HepG2 (cell line): ENCODE measurements at regions not wholly inside any gene's neighbourhood (a gene's known extent, or its start where the extent isn't known, plus 50 kb on each side); places are given as distances from the start of the nearest gene placed in this dataset.
A peak's percentile ranks its signal among the peaks of the same experiment; 100 is the strongest.

ENCODE experiments used
- ATAC-seq: fragments of 200-7000 bp; cut with Tn5 transposase; 3 replicates; pipeline ENCODE4 v1.9.1; 2020; ENCODE audit warnings: mild to moderate bottlenecking, moderate library complexity
- BruUV-seq: library from RNA; stranded (reverse); fragments of 400-500 nt; replicated peaks from 2 replicates; lab custom pipeline; 2021; lab: Mats Ljungman, UMichigan
- CTCF ChIA-PET: fragments of 300-600 bp; formaldehyde crosslinking; extraction: SDS; loops from one replicate; lab custom pipeline; 2021; ENCODE audit warnings: low total read pairs, inconsistent platforms, low intra/inter-chr PET ratio; lab: Yijun Ruan, JAX
- POLR2A ChIA-PET: fragments of 350-600 bp; sonication (Branson Sonifier 250); formaldehyde crosslinking; loops from one replicate; lab custom pipeline; 2020; ENCODE audit warnings: antibody characterized with exemption, inconsistent platforms; lab: Yijun Ruan, JAX
- DNase-seq: peaks from one replicate; pipeline ENCODE4 v3.0.0-alpha.2; 2015; ENCODE audit warnings: low spot score
- FAIRE-seq: peaks from 3 replicates; lab custom pipeline; 2011; peaks lifted over from hg19 to GRCh38; lab: Jason Lieb, UNC
- H2AFZ ChIP-seq: one replicate; pipeline ENCODE4 v1.6.1; 2011; ENCODE audit warnings: low read length, inconsistent platforms
- H3K27ac ChIP-seq: fragments of 300-600 bp; 3 replicates; pipeline ENCODE4 v1.8.0; 2011; ENCODE audit warnings: mixed run types, mild to moderate bottlenecking, mixed read lengths, low read length, inconsistent platforms; ENCODE audit not compliant: insufficient read depth; ENCODE audit errors: extremely low read length
- H3K27me3 ChIP-seq, 2 experiments: fragments of 200-600 bp in 1 of 2; 2 replicates in 1 of 2; 3 replicates in 1 of 2; pipeline versions ENCODE4 v1.6.0 to v1.8.0; 2011; ENCODE audit warnings: low read length in 2 of 2, mild to moderate bottlenecking in 2 of 2, moderate library complexity in 2 of 2, inconsistent platforms in 1 of 2; ENCODE audit not compliant: insufficient read depth in 2 of 2, control insufficient read depth in 1 of 2
- H3K36me3 ChIP-seq, 2 experiments: fragments of 200-600 bp in 1 of 2; replicated peaks in 1 of 2; 2 replicates in 1 of 2; 3 replicates in 1 of 2; pipeline versions ENCODE4 v1.5.1 to v1.8.0; 2011; ENCODE audit warnings: low read length in 2 of 2, inconsistent platforms in 1 of 2; ENCODE audit not compliant: insufficient read depth in 2 of 2, control insufficient read depth in 1 of 2
- H3K4me1 ChIP-seq: 2 replicates; pipeline ENCODE4 v1.5.1; 2012; ENCODE audit warnings: low read length, inconsistent platforms; ENCODE audit not compliant: insufficient read depth
- H3K4me2 ChIP-seq: 2 replicates; pipeline ENCODE4 v1.6.0; 2011; ENCODE audit warnings: low read depth, low read length, inconsistent platforms
- H3K4me3 ChIP-seq, 3 experiments: fragments of 200-600 bp in 1 of 3; sonication (generic), shearing (Covaris generic) in 1 of 3; replicated peaks in 1 of 3; 2 replicates each; pipeline ENCODE4 v1.5.1; 2011 to 2016; ENCODE audit warnings: low read length in 3 of 3, inconsistent platforms in 2 of 3, low read depth in 2 of 3, mild to moderate bottlenecking in 2 of 3, control low read depth in 1 of 3, mixed read lengths in 1 of 3; ENCODE audit not compliant: insufficient read depth in 1 of 3
- H3K79me2 ChIP-seq: one replicate; pipeline ENCODE4 v1.6.1; 2011; ENCODE audit warnings: low read length, inconsistent platforms; ENCODE audit not compliant: insufficient read depth
- H3K9ac ChIP-seq: 2 replicates; pipeline ENCODE4 v1.6.0; 2011; ENCODE audit warnings: mild to moderate bottlenecking, low read depth, low read length, inconsistent platforms; ENCODE audit not compliant: insufficient read depth
- H3K9me3 ChIP-seq: 2 replicates; pipeline ENCODE4 v1.5.1; 2012; ENCODE audit warnings: mild to moderate bottlenecking, low read length
- H4K20me1 ChIP-seq: 2 replicates; pipeline ENCODE4 v1.6.0; 2011; ENCODE audit warnings: inconsistent platforms, mild to moderate bottlenecking, low read length, moderate library complexity; ENCODE audit not compliant: insufficient read depth
- CEBPB ChIP-seq: IDR thresholded peaks from 2 replicates; pipeline ENCODE4 v1.6.1; 2011; ENCODE audit warnings: low read depth, low read length, improper control_type of control experiment, borderline replicate concordance
- CEBPG ChIP-seq: IDR thresholded peaks from 2 replicates; pipeline ENCODE4 v1.6.1; 2016
- EZH2 ChIP-seq: conservative IDR thresholded peaks from 2 replicates; pipeline ENCODE4 v1.6.1; 2012; ENCODE audit warnings: mild to moderate bottlenecking, low read depth, low read length, moderate library complexity
- NPAS2 ChIP-seq: sonication (generic); formaldehyde crosslinking; IDR thresholded peaks from 2 replicates; pipeline ENCODE4 v1.8.0; 2022; ENCODE audit warnings: mild to moderate bottlenecking, missing genetic modification reagents, borderline replicate concordance
- ONECUT2 ChIP-seq: sonication (generic); formaldehyde crosslinking; IDR thresholded peaks from 2 replicates; pipeline ENCODE4 v1.4.0; 2020; ENCODE audit warnings: missing genetic modification reagents
- PREB ChIP-seq: sonication (generic); formaldehyde crosslinking; IDR thresholded peaks from 2 replicates; pipeline ENCODE4 v1.4.0; 2020; ENCODE audit warnings: missing genetic modification reagents
- ZKSCAN8 ChIP-seq: IDR thresholded peaks from 2 replicates; pipeline ENCODE4 v1.6.1; 2016; ENCODE audit warnings: borderline replicate concordance, missing genetic modification reagents, missing compliant biosample characterization
- WGBS: methylation state at CpG from one replicate; pipeline ENCODE4 v1.1.6; 2017; ENCODE audit warnings: low lambda C conversion rate; 5-methylcytosine and 5-hydroxymethylcytosine counted together
- in situ Hi-C: cut with HindIII; loops from 2 replicates; pipeline ENCODE4 v1.10.0; 2017; ENCODE audit warnings: low pct_unique_long_range_greater_than_20kb; ENCODE audit not compliant: extremely low pct_ligation_motif_present
- intact Hi-C: fragments of 100-400 bp; cut with micrococcal nuclease; formaldehyde crosslinking; loops from one replicate; pipeline ENCODE4 v1.10.0; 2022; ENCODE audit not compliant: unreplicated experiment
- TF ChIP-seq, protein P1 (sequence below): sonication (generic); formaldehyde crosslinking; conservative IDR thresholded peaks from 2 replicates; pipeline ENCODE4 v1.4.0; 2020; ENCODE audit warnings: missing genetic modification reagents

DNA sequence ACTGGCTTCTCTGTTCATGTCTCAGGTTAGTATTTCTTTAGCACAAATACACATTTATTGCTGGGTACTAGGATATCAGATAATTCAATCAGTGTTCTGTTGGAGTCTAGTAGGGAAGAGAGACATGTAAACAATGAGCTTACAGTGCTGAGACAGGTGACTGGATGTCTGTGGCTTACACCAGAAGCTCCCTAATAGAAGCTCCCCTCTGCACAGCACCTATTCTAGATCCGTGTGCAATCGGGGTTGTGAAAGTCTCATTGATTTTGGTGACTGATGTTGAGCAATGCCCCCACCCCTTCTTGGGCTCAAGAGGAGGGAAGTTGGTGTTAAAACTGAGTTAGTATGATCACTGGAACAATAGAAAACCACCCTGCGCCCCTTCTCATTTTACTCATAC is 279.2 kb downstream of the RPS6KC1 start:
- Histone ChIP-seq H3K4me1 (no peaks in the 10 kb centered on the region), H3K27me3 (no peaks in the 10 kb centered on the region), H3K4me3 (no peak overlapping the region), H3K9ac (no peak overlapping the region), H2AFZ (no peak overlapping the region), H3K9me3 (no peaks in the 10 kb centered on the region), H3K36me3 (no peaks in the 10 kb centered on the region), H4K20me1 (no peaks in the 10 kb centered on the region), H3K4me2 (no peak overlapping the region), H3K27ac (no peak overlapping the region), H3K79me2 (no peaks in the 10 kb centered on the region)
- CTCF ChIA-PET: no interaction called here
- BruUV-seq: no TSS peak
- POLR2A ChIA-PET: interaction anchor here (0.6 kb wide), 1 partner anchor 90 kb away, joined by 3 read pairs; no protein-coding TSS in a partner anchor
- FAIRE-seq (peak; percentile 18), DNase-seq (no peak), ATAC-seq (peak; percentile 59)
- TF ChIP-seq EZH2 (no peak), NPAS2 (CRISPR knock-in tag) (no peak), PREB (CRISPR knock-in tag) (no peak), CEBPB (peak; percentile 55; the same call in 1 of the 2 replicates), ONECUT2 (0 out of 2 replicates have a peak, but pooled peaks have one; percentile 15), CEBPG (CRISPR knock-in tag) (peak; percentile 25; the same call in 1 of the 2 replicates)
- 31% methylated on average over 3 of the region's 3 CpGs for whole genome bisulfite sequencing
- intact Hi-C loops: no loop called here
- in situ Hi-C loops: no loop called here

DNA sequence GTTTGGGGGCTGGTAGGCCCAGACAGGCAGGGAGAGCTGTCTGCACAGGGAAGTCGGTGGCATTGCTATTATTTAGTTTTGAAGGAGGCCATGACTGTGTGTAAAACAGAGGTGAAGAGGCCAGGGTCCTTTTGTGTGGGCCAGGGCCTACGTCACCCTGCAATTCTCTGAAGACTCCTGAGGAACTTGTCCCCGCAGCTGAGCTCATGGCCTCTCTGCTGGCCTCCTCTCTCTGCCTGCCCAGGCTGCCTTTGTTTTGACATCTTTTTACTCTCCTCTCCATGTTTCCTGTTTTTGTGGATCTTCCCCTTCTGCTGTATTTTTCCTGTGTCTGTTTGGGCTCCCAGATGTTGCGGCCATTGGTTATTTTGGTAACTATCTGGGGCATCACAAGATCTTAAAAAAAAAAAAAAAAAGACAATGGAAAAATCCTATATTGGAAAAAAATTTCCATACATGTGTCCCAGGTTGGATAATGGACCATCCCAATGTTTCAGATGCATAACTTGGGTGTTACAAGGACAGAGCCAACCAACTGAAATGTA is 280.7 kb downstream of the RPS6KC1 start:
- CTCF ChIA-PET: no interaction called here
- intact Hi-C loops: no loop called here
- Histone ChIP-seq H3K4me1 (peaks cover 7% of the 10 kb centered on the region), H3K27ac (no peak overlapping the region), H3K4me2 (no peak overlapping the region), H3K9me3 (no peaks in the 10 kb centered on the region), H3K36me3 (no peaks in the 10 kb centered on the region), H3K79me2 (no peaks in the 10 kb centered on the region), H4K20me1 (no peaks in the 10 kb centered on the region), H3K27me3 (no peaks in the 10 kb centered on the region), H3K9ac (no peak overlapping the region), H3K4me3 (no peak overlapping the region), H2AFZ (no peak overlapping the region)
- ATAC-seq (no peak), DNase-seq (no peak), FAIRE-seq (no peak)
- POLR2A ChIA-PET: no interaction called here
- WGBS: 58% methylated on average over 4 of the region's 4 CpGs
- TF ChIP-seq, protein P1, sequence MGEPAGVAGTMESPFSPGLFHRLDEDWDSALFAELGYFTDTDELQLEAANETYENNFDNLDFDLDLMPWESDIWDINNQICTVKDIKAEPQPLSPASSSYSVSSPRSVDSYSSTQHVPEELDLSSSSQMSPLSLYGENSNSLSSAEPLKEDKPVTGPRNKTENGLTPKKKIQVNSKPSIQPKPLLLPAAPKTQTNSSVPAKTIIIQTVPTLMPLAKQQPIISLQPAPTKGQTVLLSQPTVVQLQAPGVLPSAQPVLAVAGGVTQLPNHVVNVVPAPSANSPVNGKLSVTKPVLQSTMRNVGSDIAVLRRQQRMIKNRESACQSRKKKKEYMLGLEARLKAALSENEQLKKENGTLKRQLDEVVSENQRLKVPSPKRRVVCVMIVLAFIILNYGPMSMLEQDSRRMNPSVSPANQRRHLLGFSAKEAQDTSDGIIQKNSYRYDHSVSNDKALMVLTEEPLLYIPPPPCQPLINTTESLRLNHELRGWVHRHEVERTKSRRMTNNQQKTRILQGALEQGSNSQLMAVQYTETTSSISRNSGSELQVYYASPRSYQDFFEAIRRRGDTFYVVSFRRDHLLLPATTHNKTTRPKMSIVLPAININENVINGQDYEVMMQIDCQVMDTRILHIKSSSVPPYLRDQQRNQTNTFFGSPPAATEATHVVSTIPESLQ (CRISPR knock-in tag): no peak
- no peak for TF ChIP-seq ZKSCAN8 (CRISPR knock-in tag)
- no TSS peak for BruUV-seq
- in situ Hi-C loops: no loop called here
